GM12875 (cell line): ENCODE measurements at regions not wholly inside any gene's neighbourhood (a gene's known extent, or its start where the extent isn't known, plus 50 kb on each side); places are given as distances from the start of the nearest gene placed in this dataset.

Source experiments
- H3K4me3 ChIP-seq: one replicate; pipeline ENCODE4 v1.5.1; 2011; ENCODE audit warnings: low read depth, low read length, control low read depth
- CTCF ChIP-seq: IDR thresholded peaks from 2 replicates; pipeline ENCODE4 v1.5.1; 2011; ENCODE audit warnings: low read depth, mild to moderate bottlenecking, control low read depth, inconsistent platforms, low read length, moderate library complexity, borderline replicate concordance; ENCODE audit not compliant: insufficient read depth

- no peak for TF ChIP-seq CTCF
- no peak overlapping the region for H3K4me3 ChIP-seq
These were observed 890.9 kb downstream of the VRK1 start for GRCh38 chr14:97687944-97688630.

GRCh38 chr14:97688631-97689336, 891.6 kb downstream of the VRK1 start:
- TF ChIP-seq CTCF: no peak
- H3K4me3 ChIP-seq: no peak overlapping the region

- H3K4me3 ChIP-seq: no peak overlapping the region
- TF ChIP-seq CTCF: no peak
These were observed 894.9 kb downstream of the VRK1 start for GRCh38 chr14:97692084-97692483.

DNA sequence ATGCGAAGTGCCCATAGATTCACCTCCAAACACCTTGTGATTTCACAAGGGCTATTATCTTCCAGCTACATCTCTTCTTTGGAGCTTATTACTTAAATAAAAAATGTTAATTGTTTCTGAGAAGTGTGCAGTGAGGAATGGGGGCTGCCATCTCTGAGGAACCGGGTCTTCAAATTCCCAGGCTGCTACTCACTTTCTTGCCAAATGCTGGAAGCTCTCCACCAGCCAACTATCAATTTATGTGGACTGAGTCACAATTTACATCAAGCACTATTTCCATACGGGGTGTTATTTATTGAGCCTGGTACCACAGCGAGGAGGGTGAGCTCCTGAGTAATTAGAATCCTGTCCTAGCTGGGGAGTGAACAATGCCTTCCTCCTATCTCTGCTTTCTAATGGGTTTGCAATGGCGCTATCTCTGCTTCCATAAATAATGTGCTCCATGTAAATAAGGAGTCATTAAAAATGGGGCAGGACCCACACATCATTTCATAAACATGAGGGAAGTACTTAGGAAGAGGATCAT, 898.3 kb downstream of the VRK1 start:
- H3K4me3 ChIP-seq: no peak overlapping the region

GRCh38 chr14:97697772-97698171, 900.6 kb downstream of the VRK1 start:
- TF ChIP-seq CTCF: no peak
- no peak overlapping the region for H3K4me3 ChIP-seq

More for the DNA sequence above, 898.3 kb downstream of the VRK1 start:
- no peak for TF ChIP-seq CTCF

GRCh38 chr14:97699026-97699425, 901.8 kb downstream of the VRK1 start:
- H3K4me3 ChIP-seq: no peak overlapping the region
- no peak for TF ChIP-seq CTCF
